Fibroblast of peridontal ligament (primary cell): ENCODE measurements at regions not wholly inside any gene's neighbourhood (a gene's known extent, or its start where the extent isn't known, plus 50 kb on each side); places are given as distances from the start of the nearest gene placed in this dataset.
"Not testable (repeated sequence)": the region's sequence is repeated elsewhere in the genome, so short reads cannot be mapped to it uniquely, and the experiment has no call there.

Source experiments
- DNase-seq: peaks from one replicate; pipeline ENCODE4 v3.0.0-alpha.2; 2010; ENCODE audit errors: extremely low read depth

DNA sequence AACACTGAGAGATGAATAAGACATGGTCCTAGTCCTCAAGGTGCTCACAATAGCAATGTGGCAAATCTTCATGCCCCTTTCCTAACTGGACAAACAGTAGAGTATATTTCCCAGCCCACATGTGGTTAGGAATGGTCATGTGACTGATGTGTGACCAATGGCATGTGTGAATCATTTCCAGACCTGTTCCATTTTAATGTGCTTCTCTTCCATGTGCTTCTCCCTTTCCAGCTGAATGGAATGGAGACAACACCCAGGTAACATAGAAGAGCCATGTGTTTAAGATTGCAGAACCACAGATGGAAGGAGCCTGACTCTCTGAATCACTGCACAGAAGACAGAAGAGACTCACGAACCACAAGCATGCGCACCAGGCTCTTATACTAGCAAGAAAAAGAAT, 409.9 kb upstream of the NFIA start:
- DNase-seq = no peak

DNA sequence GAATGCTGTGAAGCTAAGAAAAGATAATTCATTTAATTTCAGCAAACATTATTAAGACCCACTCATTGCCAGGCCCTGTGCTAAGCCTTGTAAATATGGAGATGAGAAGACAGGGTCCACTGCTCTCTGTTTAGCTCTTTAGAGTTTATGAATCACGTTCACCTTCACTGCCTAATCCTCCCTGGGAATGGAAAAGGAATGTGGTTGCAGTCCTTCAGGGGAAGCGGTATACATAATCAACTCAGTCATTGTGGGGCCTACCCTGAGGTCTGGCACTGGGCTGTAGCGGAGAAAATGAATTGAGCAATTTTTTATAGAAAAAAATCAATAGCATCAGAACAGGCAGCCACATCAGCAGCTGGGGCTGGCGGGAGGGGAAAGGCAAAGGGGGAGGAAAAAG, 412.1 kb upstream of the NFIA start:
- no peak for DNase-seq

DNA sequence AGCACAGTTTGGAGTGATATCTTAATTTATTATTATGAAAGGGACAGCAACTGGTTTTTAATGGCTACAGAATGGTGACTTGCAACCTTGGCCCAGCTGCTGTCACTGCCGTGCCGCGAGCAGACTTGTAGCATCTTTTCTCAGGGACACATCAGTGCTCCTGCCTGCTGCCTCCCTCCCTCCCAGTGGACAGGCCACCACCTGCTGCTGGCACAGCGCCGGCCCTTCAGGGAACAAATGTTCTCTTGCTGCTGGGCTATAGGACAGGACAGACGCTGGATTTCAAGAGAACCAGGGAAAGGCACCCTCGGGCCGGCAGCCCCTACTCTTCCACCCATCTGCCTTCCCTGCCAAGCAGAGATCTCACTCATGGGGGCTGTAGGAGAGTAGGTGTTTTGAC, 413.8 kb upstream of the NFIA start:
- no peak for DNase-seq

DNA sequence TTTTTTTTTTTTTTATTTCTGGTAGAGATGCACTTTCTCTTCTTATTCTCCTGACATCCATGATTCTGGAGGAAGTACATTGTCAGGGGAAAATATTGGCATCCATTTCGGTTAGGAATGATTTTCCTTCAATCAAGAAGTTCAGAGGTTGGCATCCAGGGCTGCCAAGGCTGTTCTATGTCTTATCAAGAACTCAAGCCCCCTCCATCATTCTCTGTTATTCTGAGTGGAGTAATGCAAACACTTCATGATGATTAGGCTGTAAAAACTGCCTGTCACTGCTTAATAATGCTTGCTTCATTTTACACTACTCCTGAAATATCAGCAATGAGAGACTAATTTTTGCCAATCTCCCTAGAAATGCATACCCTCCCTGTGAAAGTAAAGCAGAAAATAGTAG, 417.1 kb upstream of the NFIA start:
- DNase-seq = no peak

DNA sequence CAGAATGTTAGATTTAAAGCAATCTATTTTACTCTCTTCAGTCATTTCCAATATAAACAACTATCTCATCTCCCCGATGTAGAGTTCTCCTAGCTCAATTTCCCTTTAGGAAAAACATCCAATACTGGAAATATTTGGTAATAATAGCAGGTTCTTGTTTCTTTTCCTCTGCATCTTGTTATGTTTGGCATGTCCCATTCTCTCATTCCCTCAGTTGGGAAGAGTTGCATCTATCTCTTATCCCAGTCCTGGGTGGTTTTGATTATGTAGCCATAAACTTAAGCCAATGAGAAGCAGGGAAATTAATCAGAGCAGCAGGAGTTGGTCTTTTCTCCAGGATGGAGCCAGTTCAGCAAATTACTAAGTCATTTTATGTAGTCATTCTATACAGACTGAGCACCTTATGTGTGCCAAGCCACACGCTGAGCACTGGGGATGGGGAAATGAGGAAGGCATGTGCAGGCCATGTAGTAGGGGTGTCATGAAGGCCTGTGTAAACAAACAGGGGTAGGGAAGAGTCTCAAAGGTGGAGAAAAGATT, 418.2 kb upstream of the NFIA start:
- no peak for DNase-seq

DNA sequence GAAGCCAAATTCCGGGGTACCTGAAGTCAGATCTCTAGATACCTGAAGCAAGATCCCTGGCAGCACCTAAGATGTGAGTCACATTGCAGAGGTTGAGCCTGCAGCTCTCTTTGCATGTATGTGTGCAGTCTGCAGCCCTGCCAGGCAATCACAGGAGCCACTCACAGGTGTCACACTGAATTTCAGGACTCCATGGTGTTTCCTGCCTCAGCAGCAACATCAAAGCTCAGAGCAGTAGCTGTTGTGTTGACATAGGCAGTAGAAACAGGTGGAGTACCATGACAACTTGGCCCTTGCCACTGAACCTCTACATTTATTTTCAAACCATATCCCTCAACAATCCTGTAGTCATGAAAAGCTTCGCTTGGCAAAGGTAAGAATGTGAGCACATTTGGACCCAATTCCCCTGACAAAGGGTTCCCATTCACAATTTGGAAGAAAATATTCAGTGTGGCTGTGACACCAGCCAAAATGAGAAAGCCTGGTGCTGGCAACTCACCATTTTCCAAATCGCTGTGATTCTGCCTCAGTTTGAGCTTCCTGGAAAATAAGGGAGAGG, 419.8 kb upstream of the NFIA start:
- DNase-seq = no peak

DNA sequence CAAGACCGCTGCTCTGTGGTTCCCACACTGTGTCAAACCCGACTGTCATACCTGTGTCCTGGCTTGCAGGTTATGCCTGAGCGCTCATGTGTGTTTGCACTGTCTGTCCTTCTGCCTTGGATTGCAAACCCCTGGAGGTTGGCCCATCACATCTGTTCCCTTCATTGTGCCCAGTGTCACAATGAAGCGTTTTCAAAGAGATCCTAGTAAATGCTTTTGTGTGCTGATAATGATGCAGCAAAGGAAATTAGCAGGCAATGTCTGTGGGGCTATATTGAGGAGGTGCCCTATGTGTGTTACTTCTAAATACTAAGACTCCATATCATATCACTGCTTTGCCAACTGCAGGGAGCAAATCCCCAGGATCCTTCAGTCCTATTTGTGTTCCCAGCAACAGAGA, 424.4 kb upstream of the NFIA start:
- no peak for DNase-seq

DNA sequence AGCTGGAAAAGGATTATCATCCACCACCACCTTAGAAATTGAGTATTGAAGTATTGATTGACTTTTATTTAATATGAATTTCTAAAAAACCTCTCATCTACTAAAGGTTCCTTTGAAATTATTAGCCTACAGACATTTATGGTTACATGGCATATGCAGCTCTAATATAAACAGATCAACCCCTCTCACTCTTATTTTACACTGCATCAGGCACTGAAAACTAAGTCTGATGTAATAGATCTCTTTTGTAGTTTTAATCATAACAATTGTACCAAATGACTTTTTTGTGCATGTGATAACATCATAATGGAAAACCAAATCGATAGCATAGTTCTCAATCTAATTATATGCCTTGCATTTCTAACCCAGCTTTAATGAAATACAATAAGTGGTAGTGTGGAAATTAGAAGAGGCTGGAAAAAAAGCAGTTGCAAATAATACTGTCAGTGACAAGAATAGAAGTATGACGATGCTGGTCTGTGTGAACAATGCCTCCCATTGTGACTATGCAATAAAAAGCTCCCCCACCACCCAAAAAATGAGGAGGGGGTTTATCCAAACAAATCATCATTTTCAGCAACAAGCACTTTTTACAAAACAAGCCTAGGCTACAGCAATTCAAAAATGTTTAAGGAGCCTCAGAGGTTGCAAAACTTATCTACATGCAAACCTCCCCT, 426.5 kb upstream of the NFIA start:
- DNase-seq = no peak

DNA sequence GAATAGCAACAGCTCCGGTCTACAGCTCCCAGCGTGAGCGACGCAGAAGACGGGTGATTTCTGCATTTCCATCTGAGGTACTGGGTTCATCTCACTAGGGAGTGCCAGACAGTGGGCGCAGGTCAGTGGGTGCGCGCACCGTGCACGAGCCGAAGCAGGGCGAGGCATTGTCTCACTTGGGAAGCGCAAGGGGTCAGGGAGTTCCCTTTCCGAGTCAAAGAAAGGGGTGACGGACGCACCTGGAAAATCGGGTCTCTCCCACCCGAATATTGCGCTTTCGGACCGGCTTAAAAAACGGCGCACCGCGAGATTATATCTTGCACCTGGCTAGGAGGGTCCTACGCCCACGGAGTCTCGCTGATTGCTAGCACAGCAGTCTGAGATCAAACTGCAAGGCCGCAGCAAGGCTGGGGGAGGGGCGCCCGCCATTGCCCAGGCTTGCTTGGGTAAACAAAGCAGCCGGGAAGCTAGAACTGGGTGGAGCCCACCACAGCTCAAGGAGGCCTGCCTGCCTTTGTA, 442.3 kb upstream of the NFIA start:
- DNase-seq = not testable (repeated sequence)

DNA sequence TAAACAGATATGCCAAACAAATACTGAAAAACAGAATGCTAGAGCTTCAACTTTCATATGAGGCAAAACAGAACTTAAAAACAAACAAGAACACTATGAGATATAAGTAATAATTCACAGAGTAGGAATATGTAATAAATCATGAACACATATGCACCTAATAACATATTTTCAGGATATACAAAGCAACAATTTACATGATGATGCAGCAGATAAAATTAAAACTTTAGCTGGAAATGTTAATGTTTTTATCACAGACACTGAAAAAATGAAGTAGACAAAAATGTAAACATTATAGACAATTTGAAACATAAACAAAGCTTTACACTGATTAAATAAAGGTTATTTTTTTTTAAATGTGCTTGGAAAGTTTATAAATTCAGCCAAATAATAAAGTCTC, 443.1 kb upstream of the NFIA start:
- DNase-seq = no peak

DNA sequence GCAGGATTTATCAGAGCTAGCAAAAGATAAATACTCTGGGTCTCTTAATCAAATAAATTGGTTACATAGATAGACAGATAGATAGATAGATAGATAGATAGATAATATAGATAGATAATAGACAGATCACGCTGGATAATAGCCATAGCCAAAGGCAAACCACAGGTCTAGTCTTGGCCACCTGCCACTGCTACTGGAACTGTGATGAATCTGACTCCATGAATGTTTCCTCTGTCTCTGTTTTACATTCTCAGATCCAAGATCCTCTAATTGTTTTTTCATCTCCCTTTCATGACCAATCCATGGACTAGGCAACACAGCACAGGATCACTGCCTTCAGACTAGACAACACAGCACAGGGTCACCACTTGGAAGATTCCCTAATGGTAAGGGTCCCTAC, 444.7 kb upstream of the NFIA start:
- DNase-seq = no peak

DNA sequence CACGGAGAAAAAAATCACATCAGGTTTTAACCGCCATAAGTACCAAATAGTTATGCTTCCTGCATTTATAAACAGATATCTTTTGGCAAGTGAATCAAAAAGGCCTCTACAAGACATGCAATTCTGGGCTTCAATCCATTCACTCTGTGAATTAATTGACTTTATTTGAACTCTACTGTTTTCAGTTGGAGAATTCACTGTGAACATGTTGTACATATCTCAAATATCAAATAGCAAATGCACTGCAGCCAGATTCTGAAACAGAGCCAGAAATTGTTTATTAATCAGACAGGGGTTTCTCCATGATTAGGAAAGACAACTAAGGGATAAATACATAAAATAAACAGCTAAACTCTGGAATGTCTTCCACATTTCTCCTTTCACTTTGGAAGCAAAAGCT, 445.4 kb upstream of the NFIA start:
- DNase-seq = no peak

DNA sequence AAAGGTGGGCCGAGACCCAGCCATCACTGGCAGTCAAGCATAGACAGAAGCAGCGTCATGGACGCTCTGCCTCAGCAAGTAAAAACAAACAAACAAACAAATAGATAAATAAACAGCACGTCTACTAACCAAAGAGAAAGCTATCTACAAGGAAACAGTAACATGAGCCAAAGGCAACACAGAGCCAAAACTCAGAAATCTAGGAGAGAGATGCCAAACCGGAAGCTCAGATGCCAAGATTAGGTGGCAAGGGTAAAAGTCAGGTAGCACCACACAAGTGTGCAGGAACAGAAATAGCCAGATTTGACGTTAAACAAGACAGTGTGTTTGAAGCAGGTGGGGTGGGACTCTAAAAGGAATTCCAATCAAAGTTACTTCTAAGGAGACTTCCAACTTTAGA, 448.3 kb upstream of the NFIA start:
- DNase-seq = no peak

DNA sequence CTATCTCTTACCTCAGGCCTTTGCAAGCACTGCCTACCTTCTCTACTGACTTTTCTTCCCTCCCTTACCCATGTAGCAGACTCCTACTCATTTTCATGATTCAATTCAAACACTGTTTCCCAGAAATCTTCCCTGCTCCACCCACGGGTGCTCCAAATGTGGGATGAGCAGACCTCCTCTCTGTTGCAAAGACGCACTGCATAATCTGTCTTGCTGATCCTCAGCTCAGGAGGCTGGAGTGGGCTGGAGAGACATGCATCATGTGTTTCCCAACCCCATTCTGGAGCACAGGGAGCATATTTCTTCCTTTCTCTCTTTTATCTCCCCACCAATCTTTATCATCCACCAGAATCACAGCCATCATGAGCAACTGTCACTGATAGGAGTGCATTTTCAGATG, 459.9 kb upstream of the NFIA start:
- no peak for DNase-seq

DNA sequence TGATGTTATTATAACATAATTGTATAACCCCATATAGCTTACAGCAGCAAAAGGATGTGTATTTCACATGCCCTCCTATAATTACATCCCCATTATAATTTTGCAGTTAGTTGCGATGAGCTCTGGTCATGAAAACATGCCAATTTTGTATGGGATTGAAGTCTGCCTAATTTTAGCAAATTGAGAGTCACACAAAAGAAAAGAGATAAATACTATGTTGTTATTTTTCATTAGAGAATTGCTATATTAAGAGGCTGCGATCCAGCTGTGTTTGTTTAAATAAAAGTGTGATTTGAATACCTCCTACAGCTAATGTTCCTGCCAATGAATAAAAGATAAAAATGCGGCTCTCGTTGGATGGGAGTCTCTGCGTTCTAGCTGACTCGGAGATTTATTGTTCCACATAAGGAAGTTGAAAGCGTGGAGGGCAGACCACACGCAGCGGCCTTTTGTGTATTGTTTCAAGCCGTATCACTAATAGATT, 461.0 kb upstream of the NFIA start:
- DNase-seq = no peak

DNA sequence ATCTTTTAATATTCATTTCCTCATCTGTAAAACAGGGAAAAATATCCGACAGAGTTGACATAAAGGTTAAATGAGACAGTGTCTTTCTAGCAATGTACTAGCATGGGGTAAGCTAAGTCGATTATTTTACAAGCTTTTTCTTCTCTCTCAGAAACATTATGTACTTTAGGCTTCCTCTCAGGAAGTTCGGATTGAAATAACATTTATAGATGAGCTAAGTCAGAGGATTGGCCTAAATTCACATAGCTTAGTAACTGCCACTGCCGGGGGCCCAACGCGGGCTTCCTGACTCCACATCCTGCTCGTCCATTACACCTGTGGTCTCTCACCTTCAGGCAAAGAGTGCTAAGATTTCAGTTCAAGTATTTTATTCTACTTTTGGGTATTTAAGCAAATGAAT, 462.3 kb upstream of the NFIA start:
- no peak for DNase-seq

DNA sequence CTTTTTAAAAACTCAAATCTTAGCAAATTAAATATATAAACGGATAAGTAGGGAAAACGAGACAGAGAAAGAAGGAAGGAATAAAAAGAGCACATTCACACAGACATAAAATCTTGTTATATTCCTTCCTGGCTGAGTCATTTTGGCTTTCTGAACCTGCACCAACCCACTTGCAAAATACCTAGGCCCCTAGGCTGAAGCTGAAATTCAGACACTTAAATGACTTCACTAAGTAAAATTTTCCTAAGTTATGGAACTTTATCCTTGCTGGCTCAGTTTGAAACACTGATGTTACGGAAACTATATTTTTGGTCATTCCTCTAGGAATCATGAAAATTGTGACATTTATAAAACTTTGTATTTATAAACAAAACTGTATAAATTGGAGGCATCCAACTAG, 462.8 kb upstream of the NFIA start:
- DNase-seq = no peak

DNA sequence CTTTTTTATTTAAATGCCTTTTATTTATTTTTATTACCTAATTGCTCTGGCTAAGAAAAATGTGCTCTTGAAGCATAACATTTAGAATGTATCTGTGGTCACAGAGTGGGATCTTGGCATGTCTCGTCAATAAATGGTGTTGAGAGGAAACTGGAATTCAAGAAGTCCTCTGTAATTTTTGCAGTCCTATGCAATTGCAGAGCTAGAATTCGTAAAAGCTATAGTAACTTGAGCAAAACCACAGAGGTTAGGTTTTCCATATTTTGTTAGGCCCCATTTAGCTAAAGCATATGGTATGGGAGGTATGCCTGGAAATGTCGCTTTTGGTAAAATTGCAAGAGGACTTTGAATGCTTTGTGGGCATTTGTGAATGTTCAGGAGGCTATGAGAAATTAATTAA, 466.7 kb upstream of the NFIA start:
- no peak for DNase-seq

DNA sequence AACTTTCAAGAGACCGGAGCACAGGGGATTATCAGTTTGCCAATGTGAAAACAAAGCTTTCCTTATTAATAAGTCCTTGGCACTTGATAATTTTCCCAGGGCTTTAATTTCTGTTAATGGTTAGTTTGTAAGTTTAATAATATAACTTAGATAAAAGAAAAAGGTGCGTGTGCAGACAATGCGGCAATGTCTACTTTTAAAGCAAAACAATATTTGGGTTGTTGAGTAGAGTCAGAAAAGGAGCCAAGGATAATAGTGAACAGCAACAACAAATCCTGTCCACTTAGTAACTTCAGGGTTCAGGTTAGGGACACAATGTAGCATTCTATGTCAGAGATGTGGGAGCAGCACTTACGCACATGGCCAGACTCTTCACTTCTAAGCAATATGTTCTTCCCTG, 469.6 kb upstream of the NFIA start:
- DNase-seq = no peak

DNA sequence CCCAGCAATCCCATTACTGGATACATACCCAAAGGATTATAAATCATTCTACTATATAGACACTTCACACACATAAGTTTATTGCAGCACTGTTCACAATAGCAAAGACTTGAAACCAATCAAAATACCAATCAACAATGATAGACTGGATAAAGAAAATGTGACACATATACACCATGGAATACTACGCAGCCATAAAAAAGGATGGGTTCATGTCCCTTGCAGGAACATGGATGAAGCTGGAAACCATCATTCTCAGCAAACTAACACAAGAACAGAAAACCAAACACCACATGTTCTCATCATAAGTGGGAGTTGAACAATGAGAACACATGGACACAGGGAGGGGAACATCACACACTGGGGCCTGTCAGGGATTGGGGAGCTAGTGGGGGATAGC, 475.4 kb upstream of the NFIA start:
- DNase-seq = not testable (repeated sequence)

DNA sequence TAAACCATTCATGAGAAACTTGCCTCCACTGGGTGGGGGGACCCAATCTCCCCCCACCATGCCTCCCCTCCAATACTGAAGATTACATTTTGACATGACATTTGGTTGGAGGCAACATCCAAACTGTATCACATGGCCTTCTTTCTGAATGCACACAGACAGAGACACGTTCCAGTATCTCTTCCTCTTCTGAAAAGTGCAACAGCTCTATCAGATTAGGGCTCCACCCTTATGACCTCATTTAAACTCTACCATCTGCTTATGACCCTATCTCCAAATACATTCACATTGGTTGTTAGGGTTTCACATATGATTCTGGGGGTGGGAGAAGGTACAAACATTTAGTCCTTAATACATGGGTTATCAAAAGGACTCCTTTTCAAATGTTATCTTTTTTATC, 481.8 kb upstream of the NFIA start:
- no peak for DNase-seq

DNA sequence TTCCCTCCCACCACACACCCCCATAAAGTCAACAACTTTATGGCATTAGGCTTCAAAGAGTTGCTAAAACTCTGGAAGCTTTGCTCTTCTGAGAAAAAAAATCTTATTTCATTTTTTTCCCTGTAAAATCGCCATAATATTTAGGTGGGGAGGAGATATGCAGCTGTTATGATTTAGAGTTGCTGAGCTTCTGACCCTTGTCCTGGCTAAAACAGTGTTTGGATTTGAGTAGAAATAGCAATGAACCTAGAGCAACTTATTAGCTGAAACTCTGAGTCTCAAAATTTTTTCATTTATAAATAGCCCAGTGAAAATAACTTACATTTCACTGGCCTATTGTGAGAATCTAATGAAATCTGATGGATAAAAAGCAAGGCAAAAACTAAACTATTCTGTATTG, 482.8 kb upstream of the NFIA start:
- DNase-seq = no peak

DNA sequence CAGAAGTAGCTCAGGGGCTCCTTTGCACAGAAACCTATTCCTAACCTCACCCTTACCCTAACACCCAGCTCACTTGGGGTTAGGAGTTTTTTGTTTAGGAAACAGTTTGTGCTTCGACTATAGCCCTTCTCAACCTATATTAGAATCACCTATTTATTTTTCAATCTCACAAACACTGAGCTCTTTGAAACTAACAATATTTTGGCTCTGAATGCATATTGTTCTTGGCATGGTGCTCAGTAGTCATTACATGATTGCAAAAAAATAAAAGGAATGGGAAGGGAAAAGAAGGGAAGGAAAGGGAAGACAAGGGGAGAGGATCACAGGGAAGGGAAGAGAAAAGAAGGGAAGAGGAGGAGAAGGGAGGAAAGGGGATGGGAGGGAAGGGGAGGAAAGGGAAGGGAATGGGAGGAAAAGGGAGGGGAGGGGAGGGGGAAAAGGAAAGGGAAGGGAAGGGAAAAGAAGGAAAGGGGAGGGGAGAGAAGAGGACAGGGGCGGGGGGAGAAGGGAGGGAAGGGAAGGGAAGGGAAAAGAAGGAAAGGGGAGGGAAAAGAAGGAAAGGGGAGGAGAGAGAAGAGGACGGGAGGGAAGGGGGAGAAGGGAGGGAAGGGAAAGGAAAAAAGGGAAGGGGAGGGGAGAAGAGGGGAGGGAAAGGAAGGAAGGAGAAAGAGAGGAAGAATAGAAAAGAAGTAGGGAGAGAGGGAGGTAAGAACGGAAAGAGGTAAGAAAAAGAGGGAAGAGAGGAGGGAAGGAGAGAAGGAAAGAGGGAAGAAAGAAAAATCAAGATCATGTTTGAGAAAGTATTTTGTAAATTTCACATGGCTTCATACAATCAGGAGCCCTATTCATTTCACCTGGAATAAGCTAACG, 484.1 kb upstream of the NFIA start:
- DNase-seq = no peak
